ENCODE measurements at regions not wholly inside any gene's neighbourhood (a gene's known extent, or its start where the extent isn't known, plus 50 kb on each side); places are given as distances from the start of the nearest gene placed in this dataset.

- TF ChIP-seq POLR2A (IDR thresholded peaks at IDR 0.05), result no peak
- no peak for TF ChIP-seq CTCF (IDR thresholded peaks at IDR 0.05)
- H3K4me1 ChIP-seq, result no peaks in the 10 kb centered on the region
- intact Hi-C loops (cut with DNase I), result no loop called here
- WGBS (ENCODE audit: insufficient coverage, low coverage, low lambda C conversion rate, missing lambda C conversion rate), result 87% methylated on average over 4 of the region's 4 CpGs
- no peaks in the 10 kb centered on the region for H3K27me3 ChIP-seq
- no peak for DNase-seq
- H3K36me3 ChIP-seq, result no peaks in the 10 kb centered on the region
- no peak overlapping the region for H3K4me3 ChIP-seq
- no peak overlapping the region for H3K27ac ChIP-seq
- no peak for ATAC-seq
- no peaks in the 10 kb centered on the region for H3K9me3 ChIP-seq
Measured at GRCh38 chr16:73240920-73241319, 193.0 kb upstream of the ZFHX3 start.

- Histone ChIP-seq H3K4me1 (no peaks in the 10 kb centered on the region), H3K27ac (no peak overlapping the region), H3K27me3 (no peaks in the 10 kb centered on the region), H3K36me3 (no peaks in the 10 kb centered on the region), H3K9me3 (no peaks in the 10 kb centered on the region), H3K4me3 (no peak overlapping the region)
- no peak for TF ChIP-seq POLR2A (IDR thresholded peaks at IDR 0.05)
- TF ChIP-seq CTCF (IDR thresholded peaks at IDR 0.05), result no peak
- 77% methylated on average over 4 of the region's 4 CpGs for WGBS (ENCODE audit: insufficient coverage, low coverage, low lambda C conversion rate, missing lambda C conversion rate)
- DNase-seq, result no peak
- ATAC-seq, result no peak
- intact Hi-C loops (cut with DNase I), result no loop called here
Measured at GRCh38 chr16:73237601-73238000, 189.7 kb upstream of the ZFHX3 start.

- Histone ChIP-seq H3K27me3 (no peaks in the 10 kb centered on the region), H3K4me3 (no peak overlapping the region), H3K27ac (no peak overlapping the region), H3K36me3 (no peaks in the 10 kb centered on the region), H3K9me3 (no peaks in the 10 kb centered on the region), H3K4me1 (no peaks in the 10 kb centered on the region)
- no peak for TF ChIP-seq POLR2A (IDR thresholded peaks at IDR 0.05)
- no peak for TF ChIP-seq CTCF (IDR thresholded peaks at IDR 0.05)
- ATAC-seq, result no peak
- intact Hi-C loops (cut with DNase I), result no loop called here
- DNase-seq, result no peak
- 71% methylated on average over 5 of the region's 5 CpGs for WGBS (ENCODE audit: insufficient coverage, low coverage, low lambda C conversion rate, missing lambda C conversion rate)
Measured at GRCh38 chr16:73234496-73234895, 186.6 kb upstream of the ZFHX3 start.

GRCh38 chr16:73233846-73234424, 186.0 kb upstream of the ZFHX3 start:
- Histone ChIP-seq H3K27me3 (no peaks in the 10 kb centered on the region), H3K27ac (no peak overlapping the region), H3K9me3 (no peaks in the 10 kb centered on the region), H3K4me3 (no peak overlapping the region), H3K36me3 (no peaks in the 10 kb centered on the region), H3K4me1 (no peaks in the 10 kb centered on the region)
- TF ChIP-seq POLR2A (IDR thresholded peaks at IDR 0.05) (no peak), CTCF (IDR thresholded peaks at IDR 0.05) (no peak)
- intact Hi-C loops (cut with DNase I), result no loop called here
- ATAC-seq, result no peak
- DNase-seq, result no peak
- 72% methylated on average over 9 of the region's 11 CpGs for WGBS (ENCODE audit: insufficient coverage, low coverage, low lambda C conversion rate, missing lambda C conversion rate)

- 57% methylated on average over 5 of the region's 5 CpGs for whole genome bisulfite sequencing (ENCODE audit: insufficient coverage, low coverage, low lambda C conversion rate, missing lambda C conversion rate)
Measured at GRCh38 chr16:73233329-73233765, 185.4 kb upstream of the ZFHX3 start.

More at GRCh38 chr16:73233329-73233765, 185.4 kb upstream of the ZFHX3 start:
- no peak for TF ChIP-seq POLR2A (IDR thresholded peaks at IDR 0.05)
- TF ChIP-seq CTCF (IDR thresholded peaks at IDR 0.05), result no peak
- Histone ChIP-seq H3K36me3 (no peaks in the 10 kb centered on the region), H3K27ac (no peak overlapping the region), H3K9me3 (no peaks in the 10 kb centered on the region), H3K4me3 (no peak overlapping the region), H3K27me3 (no peaks in the 10 kb centered on the region), H3K4me1 (no peaks in the 10 kb centered on the region)
- intact Hi-C loops (cut with DNase I), result no loop called here
- ATAC-seq, result no peak
- no peak for DNase-seq

All from right lobe of liver (tissue), 6 donors.